Activated CD4-positive, alpha-beta T cell treated with anti-CD3 and anti-CD28 coated beads, Interleukin-2, Interleukin-4, amounts not matched to agents 100 ng/mL and 50 ng/mL, durations not matched to agents 16 hours and 8 hours (primary cell): ENCODE measurements at regions not wholly inside any gene's neighbourhood (a gene's known extent, or its start where the extent isn't known, plus 50 kb on each side); places are given as distances from the start of the nearest gene placed in this dataset.
"Not testable (repeated sequence)": the region's sequence is repeated elsewhere in the genome, so short reads cannot be mapped to it uniquely, and the experiment has no call there.

Source experiments
- DNase-seq: peaks from one replicate; pipeline ENCODE4 v3.0.0-alpha.2; 2020; ENCODE audit warnings: low spot score

GRCh38 chr6:117761610-117762009 lies 86.3 kb downstream of the NUS1 start:
- DNase-seq, result no peak

- DNase-seq, result no peak
These were observed 96.1 kb downstream of the NUS1 start for GRCh38 chr6:117771403-117771802.

GRCh38 chr6:117776441-117776840 lies 101.2 kb downstream of the NUS1 start:
- DNase-seq, result no peak

- DNase-seq, result no peak
These were observed 106.3 kb downstream of the NUS1 start for GRCh38 chr6:117781550-117781949.

- no peak for DNase-seq
These were observed 108.0 kb downstream of the NUS1 start for GRCh38 chr6:117783279-117783678.

- no peak for DNase-seq
These were observed 115.7 kb downstream of the NUS1 start for GRCh38 chr6:117791012-117791411.

- DNase-seq, result no peak
These were observed 111.8 kb upstream of the SLC35F1 start for GRCh38 chr6:117795234-117795633.

GRCh38 chr6:117798819-117799218 lies 108.2 kb upstream of the SLC35F1 start:
- DNase-seq, result not testable (repeated sequence)

- DNase-seq, result no peak
These were observed 96.8 kb upstream of the SLC35F1 start for GRCh38 chr6:117810269-117810668.

GRCh38 chr6:117817499-117817898 lies 89.6 kb upstream of the SLC35F1 start:
- DNase-seq, result no peak

GRCh38 chr6:117817992-117818391 lies 89.1 kb upstream of the SLC35F1 start:
- no peak for DNase-seq

- DNase-seq, result peak; percentile 1
These were observed 88.6 kb upstream of the SLC35F1 start for GRCh38 chr6:117818449-117818848.

GRCh38 chr6:117829594-117830319 lies 77.3 kb upstream of the SLC35F1 start:
- no peak for DNase-seq

GRCh38 chr6:117837261-117837660 lies 69.8 kb upstream of the SLC35F1 start:
- DNase-seq, result no peak

GRCh38 chr6:117840541-117840983 lies 66.5 kb upstream of the SLC35F1 start:
- peak; percentile 12 for DNase-seq

GRCh38 chr6:117847912-117848311 lies 59.2 kb upstream of the SLC35F1 start:
- DNase-seq, result no peak

GRCh38 chr6:117849087-117849486 lies 58.0 kb upstream of the SLC35F1 start:
- DNase-seq, result no peak
